Activated naive CD8-positive, alpha-beta T cell treated with anti-CD3 and anti-CD28 coated beads, Interleukin-2, amount 50 U/mL, for 16 hours (primary cell): ENCODE measurements at regions not wholly inside any gene's neighbourhood (a gene's known extent, or its start where the extent isn't known, plus 50 kb on each side); places are given as distances from the start of the nearest gene placed in this dataset.

Source experiments
- DNase-seq: peaks from one replicate; pipeline ENCODE4 v3.0.0-alpha.2; 2020; ENCODE audit warnings: low read depth, low spot score

DNA sequence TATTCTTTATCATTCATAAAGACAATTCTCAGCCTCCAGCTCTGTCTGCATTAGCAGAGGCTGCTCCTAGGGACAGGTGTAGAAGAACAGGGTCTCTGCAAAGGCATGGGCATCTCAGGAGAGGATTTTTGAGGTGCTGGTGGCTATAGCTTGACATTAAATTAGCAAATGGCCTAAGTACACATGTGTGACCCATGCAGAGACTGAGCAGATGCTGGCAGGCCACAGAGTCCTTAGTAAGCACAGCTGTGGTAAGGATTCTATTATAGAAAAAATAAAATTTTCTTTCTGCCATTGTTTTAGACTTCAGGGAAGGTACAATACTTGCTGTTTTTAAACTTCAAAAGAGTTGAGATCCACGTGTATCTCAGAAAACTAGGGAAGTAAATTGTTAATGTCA is 177.5 kb upstream of the DUSP10 start:
- no peak for DNase-seq

DNA sequence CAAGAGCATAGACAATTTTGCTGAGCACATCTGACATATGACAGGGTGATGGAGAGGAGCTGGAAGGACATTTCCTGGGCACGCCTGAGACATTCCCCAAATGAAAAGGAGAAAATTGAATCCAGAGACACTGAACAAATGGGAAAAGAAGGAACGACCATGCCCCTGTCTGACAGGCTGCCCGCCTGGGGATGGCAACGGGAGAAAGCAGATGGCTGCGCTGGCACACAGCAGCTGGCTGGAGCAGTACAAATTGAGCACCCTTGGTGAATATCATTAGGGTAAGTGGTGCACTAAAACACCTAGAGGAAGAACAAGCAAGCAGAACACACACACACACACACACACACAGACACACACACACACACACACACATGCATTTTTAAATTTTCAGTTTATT is 174.3 kb upstream of the DUSP10 start:
- DNase-seq, result no peak

DNA sequence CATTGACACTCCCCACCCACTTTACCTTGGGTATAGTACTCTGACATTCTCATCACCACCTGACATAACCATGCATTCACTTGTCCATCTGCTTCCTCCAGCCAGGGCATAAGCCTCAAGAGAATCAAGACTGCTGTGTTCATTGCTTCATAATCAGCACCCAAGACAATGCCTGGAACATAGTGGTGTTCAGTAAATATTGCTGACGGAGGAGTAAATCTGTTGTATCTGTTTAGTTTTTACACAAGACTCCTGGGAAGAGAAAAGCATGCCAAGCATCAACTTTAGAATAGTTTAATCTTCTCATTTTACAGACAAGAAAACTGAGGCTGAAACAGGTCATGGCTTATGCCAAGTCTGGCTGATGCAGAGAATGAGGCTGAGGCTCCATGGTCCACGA is 173.9 kb upstream of the DUSP10 start:
- no peak for DNase-seq

DNA sequence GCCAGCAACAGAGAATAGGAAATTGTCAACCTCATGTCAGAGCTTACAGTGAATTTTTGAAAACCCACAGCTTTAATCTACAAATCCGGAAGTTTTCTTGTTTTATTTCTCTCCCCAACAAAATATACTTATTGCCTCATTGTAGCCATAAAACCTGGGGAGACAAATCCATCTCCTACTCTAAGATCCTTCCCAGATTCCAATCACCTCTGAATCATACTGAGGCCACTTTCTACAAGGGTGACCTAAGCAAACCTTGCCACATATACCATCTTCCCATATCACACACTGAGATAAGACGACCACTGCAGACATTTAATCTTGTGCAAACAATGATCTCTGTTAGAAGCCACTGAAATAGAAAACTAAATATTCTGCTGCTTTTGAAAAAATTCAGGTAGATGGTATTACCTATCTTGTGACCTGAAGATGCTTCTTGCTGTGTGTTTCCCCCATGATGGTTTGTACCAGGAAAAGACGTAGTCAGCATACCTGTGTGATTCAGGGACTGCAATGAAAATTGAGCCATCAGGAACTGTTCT is 171.5 kb upstream of the DUSP10 start:
- no peak for DNase-seq

DNA sequence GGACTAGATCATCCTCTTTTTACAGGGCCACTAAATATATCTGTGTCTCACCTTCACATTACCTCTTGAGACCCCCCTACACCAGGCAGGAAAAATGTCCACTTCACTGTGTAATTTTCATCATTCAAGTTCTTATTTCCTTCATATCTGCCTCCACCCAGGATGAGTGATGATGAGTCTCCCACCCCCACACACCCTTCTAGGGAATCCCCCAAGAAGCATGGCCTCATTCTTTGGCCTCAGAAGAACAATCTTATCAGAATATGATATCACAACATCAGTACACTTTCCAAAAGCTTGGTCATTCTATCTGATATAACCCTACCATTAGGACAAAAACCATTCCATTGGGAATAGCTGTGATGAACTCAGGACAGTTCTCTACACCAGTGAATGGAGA is 170.3 kb upstream of the DUSP10 start:
- no peak for DNase-seq

DNA sequence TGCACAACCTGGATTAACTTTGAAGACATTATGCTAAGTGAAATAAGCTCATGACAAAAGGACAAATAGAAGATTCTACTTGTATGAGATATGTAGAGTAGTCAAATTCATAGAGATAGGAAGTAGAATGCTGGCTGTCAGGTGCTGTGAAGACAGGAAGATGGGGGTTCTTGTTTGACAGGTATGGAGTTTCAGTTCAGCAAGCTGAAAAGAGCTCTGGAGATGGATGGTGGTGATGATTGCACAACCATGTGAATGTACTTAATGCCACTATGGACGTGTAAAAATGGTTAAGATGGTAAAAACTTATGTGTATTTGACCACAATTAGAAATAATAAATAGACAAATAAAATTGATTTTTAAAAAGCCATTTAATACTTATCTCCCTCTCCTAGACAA is 169.8 kb upstream of the DUSP10 start:
- DNase-seq, result no peak

DNA sequence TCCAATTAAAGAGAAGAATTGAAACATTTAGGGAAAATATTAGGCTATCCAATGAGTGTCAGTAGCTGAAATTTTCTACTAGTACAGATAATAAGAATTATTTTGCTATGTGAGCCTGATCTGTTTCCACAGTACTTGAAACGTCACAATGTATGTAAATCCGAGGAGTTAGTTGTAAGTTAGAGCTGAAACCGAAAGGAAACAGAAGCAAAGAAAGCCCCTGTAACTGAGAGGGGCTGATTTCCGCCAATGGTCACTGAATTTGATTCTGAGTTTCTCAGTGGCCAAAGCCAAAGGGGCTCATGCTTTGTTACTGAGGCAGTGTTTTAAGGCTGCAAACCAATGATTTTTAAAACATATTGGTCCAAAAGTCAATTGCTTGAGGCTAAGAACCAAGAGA is 168.3 kb upstream of the DUSP10 start:
- no peak for DNase-seq

DNA sequence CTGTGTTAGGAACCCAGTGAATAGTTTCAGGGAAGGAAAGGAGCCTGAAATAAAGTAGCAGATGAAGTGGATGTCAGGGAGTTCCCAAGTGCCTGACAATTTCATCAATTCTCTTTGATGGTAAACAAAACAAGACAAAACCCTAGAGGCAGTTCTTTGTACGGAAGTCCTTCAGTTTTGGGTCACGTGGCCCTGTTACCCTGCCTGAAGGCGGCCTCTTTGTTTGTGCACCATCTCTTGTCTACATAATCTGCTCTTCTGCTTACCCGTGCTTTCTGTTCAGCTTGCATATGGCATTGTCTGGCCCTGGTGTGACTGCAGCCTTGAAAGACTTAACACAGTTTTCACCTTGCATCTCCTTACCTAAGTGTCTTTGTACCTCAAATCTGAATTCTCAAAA is 166.7 kb upstream of the DUSP10 start:
- DNase-seq, result no peak

DNA sequence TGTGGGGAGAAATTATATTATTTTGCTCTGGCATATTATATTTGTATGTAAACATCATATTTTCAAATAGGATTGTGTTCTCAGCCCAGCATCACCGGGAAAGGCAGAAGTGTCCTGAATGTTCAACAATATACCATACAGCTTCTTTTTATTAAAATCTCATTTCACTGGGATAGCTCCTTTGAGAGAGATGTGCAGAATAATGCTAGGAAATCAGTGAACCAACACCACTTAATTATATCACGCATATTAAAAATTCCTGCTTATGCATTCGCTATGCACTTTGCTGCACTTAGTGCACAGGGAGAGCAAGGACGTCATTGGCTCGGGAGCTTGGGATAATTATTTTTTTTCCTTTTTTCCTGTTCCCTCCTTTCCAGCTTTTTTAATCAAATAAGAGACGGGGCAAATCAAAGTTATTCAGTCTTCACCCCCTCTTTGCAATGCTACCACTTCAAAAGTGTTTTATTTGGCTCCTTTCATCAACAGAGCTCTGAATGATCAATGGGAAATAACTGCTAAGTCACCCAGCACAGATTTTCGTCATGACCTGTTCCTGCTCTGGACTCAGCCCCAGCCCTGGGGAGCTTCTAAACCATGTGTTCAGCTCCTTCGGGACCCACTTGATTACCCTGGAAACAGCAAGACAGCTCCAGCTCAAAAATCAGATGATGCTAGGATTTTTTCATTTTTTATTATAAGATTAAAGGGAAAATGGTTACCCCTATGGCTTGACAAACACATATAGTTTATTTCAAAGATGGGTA is 165.5 kb upstream of the DUSP10 start:
- no peak for DNase-seq

DNA sequence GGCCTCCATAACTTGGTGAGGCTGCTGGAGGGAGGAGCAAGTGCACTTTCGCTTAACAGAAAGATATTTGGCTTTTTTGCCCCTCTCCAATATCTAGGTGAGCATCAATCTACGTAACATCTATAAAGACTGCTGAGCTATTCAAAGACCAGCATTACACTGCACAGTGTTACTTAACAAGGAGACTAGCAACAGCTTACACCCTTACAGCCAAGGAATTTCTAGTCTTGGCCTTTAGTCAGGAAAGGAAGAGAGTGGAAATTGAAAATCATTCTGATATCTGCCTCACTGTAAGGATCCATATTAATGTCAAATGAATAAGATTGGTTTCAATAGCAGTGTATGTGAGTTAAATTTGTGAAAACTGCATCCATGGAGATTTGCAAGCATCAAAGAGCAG is 163.9 kb upstream of the DUSP10 start:
- no peak for DNase-seq

DNA sequence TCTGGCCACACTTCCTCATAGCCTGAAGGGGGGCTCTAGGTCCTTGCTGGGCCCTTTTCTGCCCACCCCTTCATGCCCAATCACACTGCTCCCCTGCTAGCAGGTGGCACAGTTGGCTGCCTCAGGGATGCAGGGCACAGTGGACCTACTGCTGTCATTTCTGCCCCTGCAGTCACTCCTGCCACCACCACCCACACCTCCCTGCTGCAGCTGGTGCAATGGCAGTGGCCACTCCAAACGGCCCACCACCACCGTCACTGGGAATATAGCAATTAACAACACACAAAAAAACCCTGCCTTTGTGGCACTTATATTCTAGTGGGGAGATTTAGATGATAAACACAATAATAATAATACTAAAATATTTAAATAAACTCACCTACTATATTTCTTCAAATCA is 162.4 kb upstream of the DUSP10 start:
- DNase-seq, result no peak

DNA sequence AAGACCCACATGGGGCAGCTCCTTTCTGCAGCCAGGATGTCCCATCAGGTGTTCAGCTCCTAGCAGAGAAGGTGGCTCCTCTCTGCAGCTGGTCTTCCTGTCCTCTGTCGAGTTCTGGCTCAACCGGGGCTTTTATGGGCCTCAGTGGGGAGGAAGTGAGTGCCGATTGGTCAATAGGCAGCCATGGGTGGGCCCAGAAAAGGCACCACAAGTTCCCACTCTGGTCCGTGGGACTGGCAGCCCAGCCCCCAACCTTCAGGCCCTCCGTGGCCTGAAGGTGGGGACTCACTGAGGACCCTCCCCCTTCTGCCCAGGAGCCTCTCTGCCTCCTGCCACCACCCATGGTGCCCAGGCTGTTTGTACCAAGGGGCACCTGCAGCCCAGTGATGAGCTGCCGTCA is 161.7 kb upstream of the DUSP10 start:
- no peak for DNase-seq

DNA sequence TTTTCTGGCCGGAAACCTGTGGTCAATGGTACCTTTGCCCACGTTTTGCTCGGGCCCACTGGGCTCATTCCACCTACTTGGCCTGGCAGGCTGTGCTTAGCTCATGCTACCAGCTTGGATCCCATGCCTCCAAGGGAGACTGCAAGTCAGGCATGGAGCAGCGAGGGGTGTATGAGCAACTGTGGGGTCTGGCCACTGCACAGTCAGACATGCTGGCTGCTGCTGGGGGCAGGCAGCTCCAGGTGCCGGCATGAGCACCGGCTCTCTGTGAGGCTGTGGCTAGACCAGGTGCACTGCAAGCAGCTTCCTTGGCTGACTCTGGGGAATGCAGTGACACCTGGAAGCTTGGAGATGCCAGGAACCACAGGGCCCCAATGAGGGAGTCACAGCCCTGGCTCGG is 161.1 kb upstream of the DUSP10 start:
- no peak for DNase-seq

DNA sequence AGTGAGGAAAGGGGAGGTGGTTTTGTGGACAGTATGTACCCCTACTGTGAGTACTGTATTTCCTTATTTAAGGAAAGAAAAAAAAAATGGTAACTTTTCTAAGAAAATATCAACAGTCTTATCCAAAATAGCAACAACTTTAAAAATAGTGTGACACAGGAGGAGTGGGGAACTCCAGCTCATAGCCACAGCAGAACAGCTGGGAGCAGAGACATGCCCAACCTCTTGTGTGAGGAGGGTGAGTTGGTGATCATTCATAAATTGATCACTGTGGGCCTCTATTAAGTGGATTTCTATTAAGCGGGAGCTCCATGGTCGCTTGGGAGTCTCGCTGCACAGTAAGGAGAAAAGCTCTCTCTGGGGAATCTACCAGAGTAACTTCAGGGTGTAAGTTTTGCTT is 158.8 kb upstream of the DUSP10 start:
- DNase-seq, result no peak

DNA sequence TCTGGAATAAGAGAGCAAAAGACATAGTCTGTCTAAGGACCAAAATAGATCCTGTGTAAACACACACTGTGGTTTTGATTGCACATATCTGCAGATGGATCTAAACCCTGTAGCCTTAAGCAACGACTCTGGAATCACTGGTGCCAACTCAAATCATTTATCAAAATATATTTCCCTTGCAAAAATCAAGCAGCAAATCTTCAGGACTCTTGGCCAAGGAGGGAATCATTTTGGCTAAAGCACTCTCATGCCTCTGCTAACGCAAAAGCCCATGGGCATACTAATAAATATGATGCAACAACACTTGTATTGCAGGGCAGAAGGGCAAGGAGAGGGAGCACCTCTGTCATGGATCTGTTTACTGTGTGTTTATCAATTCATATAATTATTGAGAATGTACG is 155.4 kb upstream of the DUSP10 start:
- no peak for DNase-seq

DNA sequence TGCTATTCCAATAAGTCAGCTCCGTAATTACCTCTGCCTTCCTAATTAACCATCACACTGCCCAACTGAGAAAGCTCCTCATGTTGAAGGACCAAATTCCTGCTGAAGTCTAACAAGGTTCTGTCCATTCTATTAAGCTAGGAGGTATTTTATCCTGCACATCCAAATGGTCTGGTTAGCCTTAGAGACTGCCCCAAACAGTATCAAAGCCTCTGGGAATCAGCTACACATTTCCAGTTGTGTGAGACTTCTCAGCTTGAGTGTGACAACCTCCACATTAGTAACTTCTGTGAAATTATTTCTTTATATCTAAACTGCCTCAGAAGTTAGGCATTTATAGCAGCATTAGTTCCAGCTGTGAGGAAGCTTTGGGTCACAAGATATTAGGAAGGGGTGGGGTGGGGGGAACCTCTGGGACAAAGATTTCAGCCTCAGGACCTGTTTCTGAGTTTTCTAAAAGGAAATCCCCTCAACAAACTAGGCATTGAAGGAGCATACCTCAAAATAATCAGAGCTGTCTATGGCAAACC is 150.5 kb upstream of the DUSP10 start:
- DNase-seq, result no peak

DNA sequence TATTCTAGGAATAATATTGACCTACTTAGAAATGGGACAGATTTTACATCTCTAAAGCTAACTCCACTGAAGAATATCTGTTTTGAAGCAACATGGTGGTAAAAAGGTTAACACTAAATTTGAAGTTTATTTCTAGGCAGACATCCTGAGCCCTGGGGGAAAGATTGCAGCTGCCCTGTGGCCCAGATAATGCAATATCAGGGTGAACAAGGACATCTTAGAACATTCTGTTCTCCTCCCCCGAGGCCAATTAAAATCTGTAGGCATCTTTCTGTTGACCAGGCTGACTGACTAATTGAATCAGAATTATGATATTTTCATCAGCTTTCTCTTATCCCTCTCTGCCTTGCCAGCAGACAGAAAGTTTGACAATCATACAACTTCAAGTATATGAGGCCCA is 149.8 kb upstream of the DUSP10 start:
- DNase-seq, result no peak

DNA sequence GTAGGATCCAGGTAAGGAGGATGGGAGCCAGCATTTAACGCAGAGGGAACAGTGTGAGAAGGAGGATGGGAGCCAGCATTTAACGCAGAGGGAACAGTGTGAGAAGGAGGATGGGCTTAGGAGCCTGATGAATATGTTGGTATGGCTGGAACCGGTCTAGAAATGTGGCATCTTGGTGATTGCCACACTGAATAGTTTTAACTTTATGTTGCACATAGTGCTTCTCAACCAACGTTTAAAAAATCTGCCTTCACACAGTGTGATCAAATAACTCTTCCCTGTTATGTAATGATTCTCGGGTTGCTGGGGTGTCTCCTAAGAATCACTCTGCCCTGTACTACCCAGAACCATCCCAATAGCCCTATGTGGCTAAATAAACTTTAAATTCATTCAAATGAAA is 146.9 kb upstream of the DUSP10 start:
- no peak for DNase-seq

DNA sequence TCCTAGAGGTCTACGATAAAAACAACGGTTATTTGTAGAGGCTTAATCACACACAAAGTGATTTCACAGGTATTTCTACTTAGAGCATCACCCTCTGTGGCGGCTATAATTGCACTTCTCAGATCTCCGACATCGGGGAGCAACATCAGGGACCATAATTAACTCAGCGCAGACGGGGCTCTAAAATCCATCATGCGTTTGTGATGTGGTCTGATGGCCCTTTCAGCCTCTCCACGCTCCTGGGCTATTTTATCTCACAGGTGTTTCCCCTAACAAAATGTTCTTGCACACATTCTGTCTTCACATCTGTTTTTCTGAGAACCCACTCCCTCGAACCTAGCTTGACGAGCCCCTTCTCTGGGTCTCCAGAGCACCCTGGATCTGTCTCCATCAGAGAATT is 146.3 kb upstream of the DUSP10 start:
- no peak for DNase-seq

DNA sequence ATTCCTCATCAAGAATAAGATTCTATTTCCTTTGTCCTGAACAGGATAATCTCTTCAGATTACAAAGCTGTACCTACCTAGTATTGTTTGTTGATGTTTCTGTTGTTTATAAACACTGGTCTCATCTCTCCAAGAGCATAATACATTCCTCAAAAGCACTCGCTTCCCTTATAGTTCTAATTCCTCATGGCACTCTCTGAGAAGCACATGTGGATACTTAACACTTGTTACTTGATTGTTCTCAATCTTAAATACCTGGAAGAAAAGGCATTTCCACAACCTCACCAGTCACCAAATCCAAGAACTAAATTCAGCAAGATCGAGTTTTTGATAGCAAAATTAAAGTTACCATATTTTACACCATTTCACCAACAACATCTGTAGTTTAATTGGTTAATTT is 145.9 kb upstream of the DUSP10 start:
- no peak for DNase-seq

DNA sequence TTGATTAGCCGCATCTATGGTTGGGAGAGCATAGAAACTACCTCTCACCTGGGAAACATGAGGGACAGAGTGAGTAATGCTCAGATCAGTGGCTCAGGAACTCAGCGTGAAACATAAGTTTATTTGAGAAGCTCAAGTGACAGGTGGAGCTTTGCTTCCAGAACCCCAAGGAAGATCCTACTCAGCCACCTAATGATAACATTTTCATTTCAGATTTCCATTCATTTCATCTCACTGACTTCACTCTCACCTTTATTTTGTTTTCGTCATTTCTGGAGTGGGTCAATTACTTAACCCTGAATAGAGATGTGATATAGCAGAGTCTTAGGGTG is 145.5 kb upstream of the DUSP10 start:
- DNase-seq, result no peak

DNA sequence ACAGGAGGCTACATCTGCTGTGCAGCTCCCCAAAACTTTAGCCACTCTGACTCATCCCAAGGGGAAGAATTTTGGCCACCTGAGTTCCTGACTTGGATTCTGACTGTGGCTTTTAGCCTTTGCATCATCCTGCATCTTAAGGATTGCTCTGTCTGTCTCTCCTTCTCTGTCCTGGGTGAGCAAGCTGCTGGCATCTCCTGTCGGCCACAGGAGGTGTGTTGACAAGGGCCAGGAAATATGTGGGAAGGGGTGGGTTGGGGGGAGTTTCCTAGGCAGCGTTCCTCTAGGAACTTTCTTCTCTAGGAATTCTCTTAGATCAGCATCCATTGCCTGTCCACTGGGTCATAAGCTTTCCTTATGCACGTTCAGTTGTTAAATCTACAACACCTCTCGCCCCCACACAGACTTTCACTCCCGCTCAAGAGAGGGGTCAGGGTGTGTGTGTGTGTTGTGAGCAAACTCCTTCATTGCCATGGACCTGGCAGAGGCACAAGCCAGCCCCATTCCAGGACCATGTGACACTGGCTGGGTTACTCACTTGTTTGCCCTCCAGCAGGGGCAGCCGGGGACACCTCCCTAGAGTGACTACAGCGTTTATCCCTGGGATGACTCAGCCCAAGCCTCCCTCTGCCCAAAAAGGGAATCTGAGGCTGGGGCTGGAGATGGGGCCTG is 145.0 kb upstream of the DUSP10 start:
- DNase-seq, result no peak

DNA sequence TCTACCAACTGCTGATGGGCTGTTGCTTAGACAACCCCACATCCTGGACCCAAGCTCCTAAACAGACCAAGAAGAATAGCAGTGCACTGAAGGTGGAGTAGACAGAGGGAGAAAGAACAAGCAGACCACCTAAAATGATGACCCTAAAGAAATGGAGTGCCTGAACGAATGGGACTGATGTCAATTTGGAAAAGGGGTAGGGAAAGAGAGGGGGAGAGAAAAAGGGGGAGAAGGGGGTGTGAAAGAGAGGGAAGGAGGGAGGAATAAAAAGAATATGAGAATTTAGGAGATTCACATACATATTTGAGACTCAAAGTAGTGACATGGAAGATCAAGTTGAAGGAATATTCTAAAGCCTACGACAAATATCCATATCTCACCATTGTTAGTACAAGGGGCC is 144.4 kb upstream of the DUSP10 start:
- DNase-seq, result no peak
